ENCODE measurements at regions not wholly inside any gene's neighbourhood (a gene's known extent, or its start where the extent isn't known, plus 50 kb on each side); places are given as distances from the start of the nearest gene placed in this dataset.

GRCh38 chr1:232176222-232176621 is 453.7 kb downstream of the SIPA1L2 start (continued):
- TF ChIP-seq CHD7 (IDR thresholded peaks at IDR 0.05; ENCODE audit: insufficient replicate concordance, low read length) (no peak), TBP (IDR thresholded peaks at IDR 0.05; ENCODE audit: low read depth, low read length) (no peak), NANOG (IDR thresholded peaks at IDR 0.05; ENCODE audit: insufficient read depth, low read depth, low read length, poor library complexity, severe bottlenecking) (no peak), FOSL1 (IDR thresholded peaks at IDR 0.05; ENCODE audit: insufficient read depth, low read depth, low read length) (no peak), RBBP5 (IDR thresholded peaks at IDR 0.05; ENCODE audit: borderline replicate concordance, low read depth, low read length) (no peak)

Measured in H1 (cell line).